ENCODE measurements at regions not wholly inside any gene's neighbourhood (a gene's known extent, or its start where the extent isn't known, plus 50 kb on each side); places are given as distances from the start of the nearest gene placed in this dataset.

GRCh38 chr6:121499666-121500065 is 64.2 kb downstream of the GJA1 start:
- no peak for DNase-seq (ENCODE audit: low read depth in 3 of 3)

GRCh38 chr6:121503589-121503991 is 68.1 kb downstream of the GJA1 start:
- DNase-seq (ENCODE audit: low read depth in 3 of 3) = no peak

GRCh38 chr6:121504227-121504626 is 68.8 kb downstream of the GJA1 start:
- DNase-seq (ENCODE audit: low read depth in 3 of 3) = no peak

- DNase-seq (ENCODE audit: low read depth in 3 of 3) = no peak
Measured at GRCh38 chr6:121505284-121505683, 69.8 kb downstream of the GJA1 start.

GRCh38 chr6:121506761-121507754 is 71.6 kb downstream of the GJA1 start:
- no peak for DNase-seq (ENCODE audit: low read depth in 3 of 3)

- no peak for DNase-seq (ENCODE audit: low read depth in 3 of 3)
Measured at GRCh38 chr6:121510568-121511177, 75.2 kb downstream of the GJA1 start.

- DNase-seq (ENCODE audit: low read depth in 3 of 3) = no peak
Measured at GRCh38 chr6:121515630-121516265, 80.3 kb downstream of the GJA1 start.

- DNase-seq (ENCODE audit: low read depth in 3 of 3) = no peak
Measured at GRCh38 chr6:121516331-121516730, 80.9 kb downstream of the GJA1 start.

GRCh38 chr6:121520337-121521163 is 85.1 kb downstream of the GJA1 start:
- DNase-seq (ENCODE audit: low read depth in 3 of 3) = no peak

GRCh38 chr6:121521164-121521555 is 85.7 kb downstream of the GJA1 start:
- DNase-seq (ENCODE audit: low read depth in 3 of 3) = no peak

- DNase-seq (ENCODE audit: low read depth in 3 of 3) = no peak
Measured at GRCh38 chr6:121522265-121522664, 86.8 kb downstream of the GJA1 start.

- no peak for DNase-seq (ENCODE audit: low read depth in 3 of 3)
Measured at GRCh38 chr6:121522771-121523386, 87.4 kb downstream of the GJA1 start.

- DNase-seq (ENCODE audit: low read depth in 3 of 3) = no peak
Measured at GRCh38 chr6:121523628-121524027, 88.2 kb downstream of the GJA1 start.

GRCh38 chr6:121526282-121526681 is 90.8 kb downstream of the GJA1 start:
- no peak for DNase-seq (ENCODE audit: low read depth in 3 of 3)

GRCh38 chr6:121531658-121532169 is 96.3 kb downstream of the GJA1 start:
- no peak for DNase-seq (ENCODE audit: low read depth in 3 of 3)

- no peak for DNase-seq (ENCODE audit: low read depth in 3 of 3)
Measured at GRCh38 chr6:121533321-121533841, 97.9 kb downstream of the GJA1 start.

- no peak for DNase-seq (ENCODE audit: low read depth in 3 of 3)
Measured at GRCh38 chr6:121535777-121536176, 100.3 kb downstream of the GJA1 start.

GRCh38 chr6:121536345-121536744 is 100.9 kb downstream of the GJA1 start:
- no peak for DNase-seq (ENCODE audit: low read depth in 3 of 3)

- no peak for DNase-seq (ENCODE audit: low read depth in 3 of 3)
Measured at GRCh38 chr6:121539439-121539838, 104.0 kb downstream of the GJA1 start.

- DNase-seq (ENCODE audit: low read depth in 3 of 3) = no peak
Measured at GRCh38 chr6:121540210-121540609, 104.8 kb downstream of the GJA1 start.

GRCh38 chr6:121544691-121545090 is 109.2 kb downstream of the GJA1 start:
- no peak for DNase-seq (ENCODE audit: low read depth in 3 of 3)

Measured in stimulated activated CD4-positive, alpha-beta T cell treated with anti-CD3 and anti-CD28 coated beads, TNF-alpha, amount 100 ng/mL, for 48 hours (primary cell).